Vagina (tissue), 2 donors: ENCODE measurements at regions not wholly inside any gene's neighbourhood (a gene's known extent, or its start where the extent isn't known, plus 50 kb on each side); places are given as distances from the start of the nearest gene placed in this dataset.

Source experiments
- POLR2A ChIP-seq, 2 donors: fragments of 450-650 bp; IDR thresholded peaks; one replicate each; pipeline ENCODE4 v1.6.1; 2017; ENCODE audit warnings: antibody characterized with exemption in 2 of 2, mild to moderate bottlenecking in 2 of 2, moderate library complexity in 2 of 2
- POLR2AphosphoS5 ChIP-seq, 2 donors: sonication (generic); formaldehyde crosslinking; IDR thresholded peaks; one replicate each; pipeline ENCODE4 v1.9.0; 2017; ENCODE audit warnings: antibody characterized with exemption in 2 of 2, mild to moderate bottlenecking in 2 of 2, low read depth in 1 of 2; ENCODE audit not compliant: insufficient read depth in 1 of 2
- TF ChIP-seq, protein P1 (sequence below), 3 experiments: fragments of 450-650 bp in 2 of 3; fragments of 200-600 bp in 1 of 3; sonication (generic) in 1 of 3; IDR thresholded peaks; one replicate each; pipeline ENCODE4 v1.5.1; 2017 to 2019; ENCODE audit warnings: antibody characterized with exemption in 3 of 3, mild to moderate bottlenecking in 2 of 3, moderate library complexity in 2 of 3

DNA sequence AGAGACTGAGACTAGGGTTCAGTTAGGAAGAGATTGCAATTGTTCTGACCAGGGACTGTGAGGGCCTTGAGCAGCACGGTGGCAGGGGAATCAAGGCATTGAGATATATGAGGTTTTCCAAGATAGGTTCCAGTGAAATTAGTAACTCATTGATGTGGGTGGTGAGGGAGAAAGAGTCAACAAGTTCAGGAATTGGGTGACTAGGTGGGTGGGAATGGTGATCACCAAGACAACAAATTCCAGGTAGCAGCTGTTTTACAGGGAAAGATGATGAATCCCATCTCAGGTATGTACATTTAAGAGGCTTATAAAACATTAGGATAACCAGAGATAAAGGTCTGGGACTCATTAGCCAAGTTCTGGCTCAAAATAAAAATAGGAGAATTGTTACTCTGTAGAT, 251.5 kb upstream of the MGAT5 start:
- TF ChIP-seq, protein P1, sequence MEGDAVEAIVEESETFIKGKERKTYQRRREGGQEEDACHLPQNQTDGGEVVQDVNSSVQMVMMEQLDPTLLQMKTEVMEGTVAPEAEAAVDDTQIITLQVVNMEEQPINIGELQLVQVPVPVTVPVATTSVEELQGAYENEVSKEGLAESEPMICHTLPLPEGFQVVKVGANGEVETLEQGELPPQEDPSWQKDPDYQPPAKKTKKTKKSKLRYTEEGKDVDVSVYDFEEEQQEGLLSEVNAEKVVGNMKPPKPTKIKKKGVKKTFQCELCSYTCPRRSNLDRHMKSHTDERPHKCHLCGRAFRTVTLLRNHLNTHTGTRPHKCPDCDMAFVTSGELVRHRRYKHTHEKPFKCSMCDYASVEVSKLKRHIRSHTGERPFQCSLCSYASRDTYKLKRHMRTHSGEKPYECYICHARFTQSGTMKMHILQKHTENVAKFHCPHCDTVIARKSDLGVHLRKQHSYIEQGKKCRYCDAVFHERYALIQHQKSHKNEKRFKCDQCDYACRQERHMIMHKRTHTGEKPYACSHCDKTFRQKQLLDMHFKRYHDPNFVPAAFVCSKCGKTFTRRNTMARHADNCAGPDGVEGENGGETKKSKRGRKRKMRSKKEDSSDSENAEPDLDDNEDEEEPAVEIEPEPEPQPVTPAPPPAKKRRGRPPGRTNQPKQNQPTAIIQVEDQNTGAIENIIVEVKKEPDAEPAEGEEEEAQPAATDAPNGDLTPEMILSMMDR (IDR thresholded peaks at IDR 0.05), result no peak
- TF ChIP-seq POLR2AphosphoS5 (IDR thresholded peaks at IDR 0.05; ENCODE audit: insufficient read depth in 1 of 2, low read depth in 1 of 2) (no peak), POLR2A (IDR thresholded peaks at IDR 0.05) (no peak)
